ENCODE measurements at regions not wholly inside any gene's neighbourhood (a gene's known extent, or its start where the extent isn't known, plus 50 kb on each side); places are given as distances from the start of the nearest gene placed in this dataset.
"Not testable (repeated sequence)": the region's sequence is repeated elsewhere in the genome, so short reads cannot be mapped to it uniquely, and the experiment has no call there.

- no peak overlapping the region for H3K4me3 Mint-ChIP-seq
- no peak overlapping the region for H3K27ac Mint-ChIP-seq
- H3K27me3 Mint-ChIP-seq = peaks cover 4% of the 10 kb centered on the region
- H3K4me1 Mint-ChIP-seq (ENCODE audit: low read depth) = no peaks in the 10 kb centered on the region
- H3K9me3 Mint-ChIP-seq (ENCODE audit: low read depth) = no peaks in the 10 kb centered on the region
- no peaks in the 10 kb centered on the region for H3K36me3 Mint-ChIP-seq
These were observed 267.1 kb downstream of the TSN start for GRCh38 chr2:122022531-122022930.

- Mint-ChIP-seq H3K4me1 (ENCODE audit: low read depth) (no peaks in the 10 kb centered on the region), H3K27ac (no peak overlapping the region), H3K4me3 (no peak overlapping the region), H3K27me3 (peaks cover 4% of the 10 kb centered on the region), H3K36me3 (no peaks in the 10 kb centered on the region), H3K9me3 (ENCODE audit: low read depth) (no peaks in the 10 kb centered on the region)
These were observed 267.8 kb downstream of the TSN start for GRCh38 chr2:122023059-122023864.

GRCh38 chr2:122027510-122028217, 272.2 kb downstream of the TSN start:
- Mint-ChIP-seq H3K4me1 (ENCODE audit: low read depth) (no peaks in the 10 kb centered on the region), H3K27ac (no peak overlapping the region), H3K27me3 (peaks cover 3% of the 10 kb centered on the region), H3K36me3 (no peaks in the 10 kb centered on the region), H3K9me3 (ENCODE audit: low read depth) (no peaks in the 10 kb centered on the region), H3K4me3 (no peak overlapping the region)

GRCh38 chr2:122028371-122029100, 273.1 kb downstream of the TSN start:
- Mint-ChIP-seq H3K27me3 (peaks cover 3% of the 10 kb centered on the region), H3K36me3 (no peaks in the 10 kb centered on the region), H3K27ac (no peak overlapping the region), H3K4me1 (ENCODE audit: low read depth) (no peaks in the 10 kb centered on the region), H3K4me3 (no peak overlapping the region), H3K9me3 (ENCODE audit: low read depth) (no peaks in the 10 kb centered on the region)

DNA sequence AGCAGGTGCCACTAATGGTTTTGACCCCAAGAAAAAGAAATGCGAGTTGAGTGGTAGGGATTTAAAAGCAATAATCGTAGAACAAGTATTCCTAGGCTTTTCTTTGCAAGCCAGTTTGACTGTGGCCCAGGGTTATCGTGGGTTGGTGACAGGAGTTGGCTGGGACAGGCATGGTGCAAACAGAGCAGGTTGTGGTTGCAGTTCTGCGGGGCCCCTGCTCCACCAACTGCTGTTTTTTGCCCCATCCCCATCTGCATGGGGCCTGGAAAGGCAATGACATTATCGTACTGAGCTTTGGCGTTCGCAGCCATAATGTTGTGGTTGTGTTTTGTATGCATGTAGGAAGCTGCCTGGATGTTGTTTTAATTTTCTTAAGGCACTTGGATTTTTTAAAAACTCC, 274.0 kb downstream of the TSN start:
- Mint-ChIP-seq H3K27ac (no peak overlapping the region), H3K36me3 (no peaks in the 10 kb centered on the region), H3K27me3 (peaks cover 3% of the 10 kb centered on the region), H3K9me3 (ENCODE audit: low read depth) (no peaks in the 10 kb centered on the region), H3K4me3 (no peak overlapping the region), H3K4me1 (ENCODE audit: low read depth) (no peaks in the 10 kb centered on the region)

DNA sequence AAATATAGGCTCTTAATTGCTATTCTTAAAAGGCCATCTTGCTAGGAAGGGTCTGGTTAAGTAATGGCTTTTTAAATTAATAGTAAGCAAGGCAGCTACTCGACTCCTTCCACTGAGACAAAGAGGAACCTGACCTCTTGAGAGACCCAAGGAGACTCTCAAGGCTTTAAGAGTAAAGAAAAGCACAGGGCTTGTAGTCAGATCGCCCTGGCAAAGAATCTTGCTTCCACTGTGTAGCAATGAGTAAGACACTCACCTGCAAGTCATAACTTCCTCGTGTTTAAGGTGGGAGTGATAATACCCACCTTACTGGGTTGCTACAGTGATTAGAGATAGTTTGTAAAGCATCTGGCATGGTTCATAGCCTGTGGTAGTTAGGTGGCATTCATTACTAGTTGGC, 274.5 kb downstream of the TSN start:
- no peak overlapping the region for H3K4me3 Mint-ChIP-seq
- no peak overlapping the region for H3K27ac Mint-ChIP-seq
- H3K9me3 Mint-ChIP-seq (ENCODE audit: low read depth) = no peaks in the 10 kb centered on the region

GRCh38 chr2:122031544-122032263, 276.3 kb downstream of the TSN start:
- H3K4me3 Mint-ChIP-seq = no peak overlapping the region
- H3K27me3 Mint-ChIP-seq = peaks cover 5% of the 10 kb centered on the region
- no peaks in the 10 kb centered on the region for H3K4me1 Mint-ChIP-seq (ENCODE audit: low read depth)
- no peaks in the 10 kb centered on the region for H3K9me3 Mint-ChIP-seq (ENCODE audit: low read depth)
- H3K36me3 Mint-ChIP-seq = no peaks in the 10 kb centered on the region
- H3K27ac Mint-ChIP-seq = no peak overlapping the region

More for the DNA sequence above, 274.5 kb downstream of the TSN start:
- H3K4me1 Mint-ChIP-seq (ENCODE audit: low read depth) = no peaks in the 10 kb centered on the region
- H3K27me3 Mint-ChIP-seq = peaks cover 3% of the 10 kb centered on the region
- no peaks in the 10 kb centered on the region for H3K36me3 Mint-ChIP-seq

GRCh38 chr2:122032264-122032645, 276.8 kb downstream of the TSN start:
- peaks cover 5% of the 10 kb centered on the region for H3K27me3 Mint-ChIP-seq
- no peak overlapping the region for H3K27ac Mint-ChIP-seq
- no peaks in the 10 kb centered on the region for H3K36me3 Mint-ChIP-seq
- no peaks in the 10 kb centered on the region for H3K4me1 Mint-ChIP-seq (ENCODE audit: low read depth)
- no peaks in the 10 kb centered on the region for H3K9me3 Mint-ChIP-seq (ENCODE audit: low read depth)
- H3K4me3 Mint-ChIP-seq = no peak overlapping the region

DNA sequence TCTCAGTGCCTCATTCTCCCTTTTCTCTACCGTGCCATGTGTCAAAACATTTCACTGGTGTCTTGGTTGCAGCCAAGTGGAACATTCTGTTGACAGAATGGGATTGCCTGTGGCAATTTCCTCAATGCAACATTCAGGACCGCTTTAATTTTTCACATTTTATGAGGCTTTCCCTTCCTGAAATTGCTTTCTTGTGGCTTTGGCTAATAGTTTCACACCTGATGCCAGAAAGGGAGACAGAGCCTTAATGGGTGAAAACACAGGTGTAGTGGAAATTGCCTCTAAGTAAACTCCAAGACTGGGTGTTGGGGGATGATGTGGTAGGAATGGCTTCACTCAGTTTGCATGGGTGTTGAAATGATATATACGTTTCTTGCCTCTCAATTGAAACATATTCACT, 278.3 kb downstream of the TSN start:
- Mint-ChIP-seq H3K9me3 (ENCODE audit: low read depth) (no peaks in the 10 kb centered on the region), H3K36me3 (no peaks in the 10 kb centered on the region), H3K4me3 (no peak overlapping the region), H3K27me3 (peaks cover 5% of the 10 kb centered on the region), H3K27ac (no peak overlapping the region), H3K4me1 (ENCODE audit: low read depth) (no peaks in the 10 kb centered on the region)

GRCh38 chr2:122034344-122034743, 278.9 kb downstream of the TSN start:
- Mint-ChIP-seq H3K27me3 (peaks cover 5% of the 10 kb centered on the region), H3K36me3 (no peaks in the 10 kb centered on the region), H3K9me3 (ENCODE audit: low read depth) (no peaks in the 10 kb centered on the region)

DNA sequence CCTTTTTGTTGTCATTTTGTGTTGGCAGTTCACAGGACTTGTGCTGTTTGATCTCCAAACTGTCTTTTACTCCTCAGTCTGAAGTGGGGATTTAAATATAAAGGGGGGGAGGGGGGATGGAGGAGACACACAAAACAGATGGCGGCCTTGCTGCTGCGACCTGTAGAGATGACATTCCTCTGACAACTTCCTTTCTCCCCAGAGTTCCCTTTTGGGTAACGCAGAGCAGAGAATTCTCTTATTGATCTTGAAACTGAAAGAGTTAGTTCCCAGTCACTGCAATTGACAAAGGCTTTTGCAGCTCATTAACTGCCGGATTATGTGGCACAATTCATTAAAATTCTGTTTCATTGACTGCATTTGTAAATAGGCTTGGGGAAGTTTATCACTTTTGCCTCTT, 279.3 kb downstream of the TSN start:
- Mint-ChIP-seq H3K27ac (no peak overlapping the region), H3K4me3 (no peak overlapping the region), H3K9me3 (ENCODE audit: low read depth) (no peaks in the 10 kb centered on the region), H3K36me3 (no peaks in the 10 kb centered on the region), H3K4me1 (ENCODE audit: low read depth) (no peaks in the 10 kb centered on the region), H3K27me3 (peaks cover 5% of the 10 kb centered on the region)

More at GRCh38 chr2:122034344-122034743, 278.9 kb downstream of the TSN start:
- Mint-ChIP-seq H3K4me1 (ENCODE audit: low read depth) (no peaks in the 10 kb centered on the region), H3K4me3 (no peak overlapping the region), H3K27ac (no peak overlapping the region)

GRCh38 chr2:122038816-122039215, 283.4 kb downstream of the TSN start:
- not testable (repeated sequence) for H3K9me3 Mint-ChIP-seq (ENCODE audit: low read depth); H3K27ac Mint-ChIP-seq; H3K4me1 Mint-ChIP-seq (ENCODE audit: low read depth); H3K4me3 Mint-ChIP-seq; H3K36me3 Mint-ChIP-seq; H3K27me3 Mint-ChIP-seq

- Mint-ChIP-seq H3K4me1 (ENCODE audit: low read depth) (no peaks in the 10 kb centered on the region), H3K27ac (no peak overlapping the region), H3K4me3 (no peak overlapping the region), H3K27me3 (no peaks in the 10 kb centered on the region), H3K9me3 (ENCODE audit: low read depth) (no peaks in the 10 kb centered on the region), H3K36me3 (no peaks in the 10 kb centered on the region)
These were observed 286.0 kb downstream of the TSN start for GRCh38 chr2:122041455-122041854.

GRCh38 chr2:122051659-122052058, 296.2 kb downstream of the TSN start:
- not testable (repeated sequence) for H3K4me3 Mint-ChIP-seq; H3K36me3 Mint-ChIP-seq; H3K27me3 Mint-ChIP-seq; H3K27ac Mint-ChIP-seq; H3K9me3 Mint-ChIP-seq (ENCODE audit: low read depth); H3K4me1 Mint-ChIP-seq (ENCODE audit: low read depth)

GRCh38 chr2:122055521-122055931, 300.1 kb downstream of the TSN start:
- H3K4me1 Mint-ChIP-seq (ENCODE audit: low read depth) = no peaks in the 10 kb centered on the region

More at GRCh38 chr2:122055521-122055931, 300.1 kb downstream of the TSN start:
- H3K27ac Mint-ChIP-seq = no peak overlapping the region
- H3K36me3 Mint-ChIP-seq = no peaks in the 10 kb centered on the region
- H3K27me3 Mint-ChIP-seq = peaks cover 5% of the 10 kb centered on the region
- H3K4me3 Mint-ChIP-seq = no peak overlapping the region
- no peaks in the 10 kb centered on the region for H3K9me3 Mint-ChIP-seq (ENCODE audit: low read depth)
